ENCODE measurements at regions not wholly inside any gene's neighbourhood (a gene's known extent, or its start where the extent isn't known, plus 50 kb on each side); places are given as distances from the start of the nearest gene placed in this dataset.
"Not testable (repeated sequence)": the region's sequence is repeated elsewhere in the genome, so short reads cannot be mapped to it uniquely, and the experiment has no call there.

DNA sequence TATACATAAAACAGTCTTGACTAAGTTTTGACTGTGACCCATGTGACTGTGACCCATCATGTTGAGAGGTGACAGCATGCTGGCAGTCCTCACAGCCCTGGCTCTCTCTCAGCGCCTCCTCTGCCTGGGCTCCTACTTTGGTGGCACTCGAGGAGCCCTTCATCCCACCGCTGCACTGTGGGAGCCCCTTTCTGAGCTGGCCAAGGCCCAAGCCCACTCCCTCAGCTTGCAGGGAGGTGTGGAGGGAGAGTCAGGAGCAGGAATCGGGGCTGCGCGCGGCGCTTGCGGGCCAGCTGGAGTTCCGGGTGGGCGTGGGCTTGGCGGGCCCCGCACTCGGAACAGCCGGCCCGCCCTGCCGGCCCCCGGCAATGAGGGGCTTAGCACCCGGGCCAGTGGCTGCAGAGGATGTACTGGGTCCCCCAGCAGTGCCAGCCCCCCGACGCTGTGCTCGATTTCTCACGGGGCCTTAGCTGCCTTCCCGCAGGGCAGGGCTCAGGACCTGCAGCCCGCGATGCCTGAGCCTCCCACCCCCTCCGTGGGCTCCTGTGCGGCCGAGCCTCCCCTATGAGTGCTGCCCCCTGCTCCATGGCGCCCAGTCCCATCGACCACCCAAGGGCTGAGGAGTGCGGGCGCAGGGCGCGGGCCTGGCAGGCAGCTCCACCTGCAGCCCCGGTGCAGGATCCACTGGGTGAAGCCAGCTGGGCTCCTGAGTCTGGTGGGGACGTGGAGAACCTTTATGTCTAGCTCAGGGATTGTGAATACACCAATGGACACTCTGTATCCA is 955.9 kb upstream of the FAT3 start:
- not testable (repeated sequence) for TF ChIP-seq CTCF (IDR thresholded peaks at IDR 0.05; ENCODE audit: poor library complexity); EZH2 (IDR thresholded peaks at IDR 0.05; ENCODE audit: borderline replicate concordance)

Data from hepatocyte (in vitro differentiated cells).